Astrocyte (in vitro differentiated cells and primary cell): ENCODE measurements at regions not wholly inside any gene's neighbourhood (a gene's known extent, or its start where the extent isn't known, plus 50 kb on each side); places are given as distances from the start of the nearest gene placed in this dataset.

Source experiments
- EZH2 ChIP-seq: IDR thresholded peaks from 2 replicates; pipeline ENCODE4 v1.6.1; 2012; ENCODE audit warnings: mild to moderate bottlenecking, low read length, inconsistent platforms; ENCODE audit not compliant: insufficient read depth
- TF ChIP-seq, protein P1 (sequence below): IDR thresholded peaks from 2 replicates; pipeline ENCODE4 v1.5.1; 2011; ENCODE audit warnings: low read depth, mild to moderate bottlenecking, inconsistent platforms, low read length, moderate library complexity; ENCODE audit not compliant: insufficient read depth

GRCh38 chr2:20541651-20542050, 94.8 kb downstream of the RHOB start:
- TF ChIP-seq, protein P1, sequence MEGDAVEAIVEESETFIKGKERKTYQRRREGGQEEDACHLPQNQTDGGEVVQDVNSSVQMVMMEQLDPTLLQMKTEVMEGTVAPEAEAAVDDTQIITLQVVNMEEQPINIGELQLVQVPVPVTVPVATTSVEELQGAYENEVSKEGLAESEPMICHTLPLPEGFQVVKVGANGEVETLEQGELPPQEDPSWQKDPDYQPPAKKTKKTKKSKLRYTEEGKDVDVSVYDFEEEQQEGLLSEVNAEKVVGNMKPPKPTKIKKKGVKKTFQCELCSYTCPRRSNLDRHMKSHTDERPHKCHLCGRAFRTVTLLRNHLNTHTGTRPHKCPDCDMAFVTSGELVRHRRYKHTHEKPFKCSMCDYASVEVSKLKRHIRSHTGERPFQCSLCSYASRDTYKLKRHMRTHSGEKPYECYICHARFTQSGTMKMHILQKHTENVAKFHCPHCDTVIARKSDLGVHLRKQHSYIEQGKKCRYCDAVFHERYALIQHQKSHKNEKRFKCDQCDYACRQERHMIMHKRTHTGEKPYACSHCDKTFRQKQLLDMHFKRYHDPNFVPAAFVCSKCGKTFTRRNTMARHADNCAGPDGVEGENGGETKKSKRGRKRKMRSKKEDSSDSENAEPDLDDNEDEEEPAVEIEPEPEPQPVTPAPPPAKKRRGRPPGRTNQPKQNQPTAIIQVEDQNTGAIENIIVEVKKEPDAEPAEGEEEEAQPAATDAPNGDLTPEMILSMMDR: no peak
- TF ChIP-seq EZH2: no peak
